Prostate gland (tissue), 2 donors: ENCODE measurements at regions not wholly inside any gene's neighbourhood (a gene's known extent, or its start where the extent isn't known, plus 50 kb on each side); places are given as distances from the start of the nearest gene placed in this dataset.

Source experiments
- DNase-seq: peaks from one replicate; pipeline ENCODE4 v3.0.0-alpha.2; 2019; ENCODE audit warnings: low spot score
- H3K27ac ChIP-seq, 2 donors: fragments of 200-600 bp; sonication (generic); 2 replicates each; pipeline ENCODE4 v1.5.1; 2017 to 2019
- H3K27me3 ChIP-seq: fragments of 200-600 bp; sonication (generic); replicated peaks from 2 replicates; pipeline ENCODE4 v1.5.1; 2019; ENCODE audit not compliant: insufficient read depth
- H3K36me3 ChIP-seq, 2 donors: fragments of 200-600 bp; sonication (generic); 1 replicate in 1 of 2; 2 replicates in 1 of 2; pipeline versions ENCODE4 v1.5.1 to v1.8.1; 2017 to 2019
- H3K4me1 ChIP-seq: fragments of 200-600 bp; sonication (generic); replicated peaks from 2 replicates; pipeline ENCODE4 v1.5.1; 2019
- H3K4me3 ChIP-seq, 2 donors: fragments of 200-600 bp; sonication (generic); 2 replicates each; pipeline ENCODE4 v1.5.1; 2017 to 2019
- H3K9me3 ChIP-seq: fragments of 200-600 bp; sonication (generic); 2 replicates; pipeline ENCODE4 v1.5.1; 2017
- CTCF ChIP-seq, 4 experiments: fragments of 200-600 bp in 2 of 4; fragments of 450-650 bp in 2 of 4; sonication (generic) in 2 of 4; IDR thresholded peaks; 1 replicate in 3 of 4; 2 replicates in 1 of 4; pipeline ENCODE4 v1.5.1; 2016 to 2019; ENCODE audit warnings: antibody characterized with exemption in 4 of 4, mild to moderate bottlenecking in 2 of 4, moderate library complexity in 2 of 4
- POLR2A ChIP-seq: fragments of 450-650 bp; IDR thresholded peaks from one replicate; pipeline ENCODE4 v1.6.1; 2016; ENCODE audit warnings: antibody characterized with exemption, mild to moderate bottlenecking
- POLR2AphosphoS5 ChIP-seq: sonication (generic); formaldehyde crosslinking; IDR thresholded peaks from one replicate; pipeline ENCODE4 v1.6.1; 2017; ENCODE audit warnings: antibody characterized with exemption
- WGBS: methylation state at CpG from one replicate; pipeline ENCODE4 v1.1.5; 2018; 5-methylcytosine and 5-hydroxymethylcytosine counted together
- intact Hi-C: fragments of 100-400 bp; cut with DNase I; formaldehyde crosslinking; loops from one replicate; pipeline ENCODE4 v1.14.2; 2022

- Histone ChIP-seq H3K4me3 (no peak overlapping the region), H3K4me1 (no peaks in the 10 kb centered on the region), H3K27ac (no peak overlapping the region), H3K36me3 (no peaks in the 10 kb centered on the region), H3K27me3 (no peaks in the 10 kb centered on the region), H3K9me3 (no peaks in the 10 kb centered on the region)
- 96% methylated on average over 8 of the region's 8 CpGs for WGBS
- DNase-seq, result no peak
- intact Hi-C loops, result no loop called here
- TF ChIP-seq POLR2AphosphoS5, result no peak
- TF ChIP-seq POLR2A, result no peak
Measured at GRCh38 chr6:15062516-15063252, 183.2 kb upstream of the JARID2 start.

DNA sequence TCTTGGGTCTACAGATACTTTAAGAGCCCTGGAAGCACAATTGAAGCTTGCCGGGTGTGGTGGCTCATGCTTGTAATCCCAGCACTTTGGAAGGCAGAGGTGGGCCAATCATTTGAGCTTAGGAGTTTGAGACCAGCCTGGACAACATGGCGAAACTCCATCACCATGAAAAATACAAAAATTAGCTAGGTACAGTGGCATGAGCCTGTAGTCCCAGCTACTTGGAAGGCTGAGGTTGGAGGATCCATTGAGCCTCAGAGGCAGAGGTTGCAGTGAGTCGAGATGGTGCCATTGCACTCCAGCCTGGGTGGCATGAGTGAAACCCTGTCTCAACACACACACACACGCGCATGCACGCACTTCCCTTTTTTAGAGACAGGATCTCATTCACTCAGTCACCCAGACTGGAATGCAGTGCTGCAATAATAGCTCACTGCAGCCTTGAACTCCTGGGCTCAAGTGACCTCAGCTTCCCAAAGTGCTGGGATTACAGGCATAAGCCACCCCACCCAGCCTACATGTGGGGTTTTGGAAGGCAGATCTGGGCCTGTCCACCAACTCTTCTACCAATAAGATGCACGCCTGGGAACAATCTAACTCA, 182.5 kb upstream of the JARID2 start:
- Histone ChIP-seq H3K27me3 (no peaks in the 10 kb centered on the region), H3K9me3 (no peaks in the 10 kb centered on the region), H3K36me3 (no peaks in the 10 kb centered on the region), H3K4me3 (no peak overlapping the region), H3K27ac (no peak overlapping the region), H3K4me1 (no peaks in the 10 kb centered on the region)
- intact Hi-C loops, result no loop called here
- 90% methylated on average over 7 of the region's 7 CpGs for WGBS
- no peak for TF ChIP-seq CTCF (IDR thresholded peaks at IDR 0.05)
- TF ChIP-seq POLR2A, result no peak
- no peak for TF ChIP-seq POLR2AphosphoS5
- DNase-seq, result no peak

- no peak for TF ChIP-seq POLR2AphosphoS5
- TF ChIP-seq POLR2A, result no peak
- no peak for TF ChIP-seq CTCF (IDR thresholded peaks at IDR 0.05)
Measured at GRCh38 chr6:15065261-15065989, 180.4 kb upstream of the JARID2 start.

DNA sequence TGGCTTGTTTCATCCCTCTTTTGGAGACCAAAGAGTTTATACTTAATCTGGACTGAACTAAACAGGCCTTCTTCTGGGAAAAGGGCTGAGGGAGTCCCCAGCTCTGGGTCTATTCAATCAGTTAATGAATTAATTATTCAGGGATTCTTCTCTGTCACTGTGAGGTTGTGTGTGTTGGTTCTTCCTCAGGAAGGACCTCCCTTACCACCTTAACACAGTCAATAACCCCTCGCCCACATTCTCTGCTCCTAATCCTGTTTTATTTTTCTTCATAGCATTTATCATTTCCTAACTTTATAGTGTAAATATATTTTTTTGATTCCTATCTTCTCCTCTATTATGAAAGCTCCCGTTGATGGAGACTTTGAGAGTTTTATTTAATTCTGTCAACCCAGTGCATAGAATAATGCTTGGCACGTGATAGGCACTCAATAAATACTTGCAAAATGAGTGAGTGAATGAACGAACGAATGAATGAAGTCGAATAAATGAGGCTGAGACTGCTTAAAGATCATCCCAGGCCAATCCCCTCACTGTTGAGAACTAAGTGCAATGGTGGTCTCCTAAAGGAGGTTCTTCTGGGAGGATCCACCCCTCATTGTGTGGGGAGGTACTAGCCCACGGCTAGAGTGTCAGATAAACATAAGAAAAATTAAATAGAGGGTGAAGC, 179.6 kb upstream of the JARID2 start:
- WGBS, result 52% methylated on average over 7 of the region's 7 CpGs
- H3K27me3 ChIP-seq, result no peaks in the 10 kb centered on the region
- H3K4me1 ChIP-seq, result no peaks in the 10 kb centered on the region
- no peak overlapping the region for H3K27ac ChIP-seq
- no peaks in the 10 kb centered on the region for H3K36me3 ChIP-seq
- H3K4me3 ChIP-seq, result no peak overlapping the region
- no peaks in the 10 kb centered on the region for H3K9me3 ChIP-seq
- TF ChIP-seq POLR2A (no peak), POLR2AphosphoS5 (no peak), CTCF (IDR thresholded peaks at IDR 0.05) (no peak)
- intact Hi-C loops, result no loop called here
- no peak for DNase-seq

More at GRCh38 chr6:15065261-15065989, 180.4 kb upstream of the JARID2 start:
- H3K4me1 ChIP-seq, result no peaks in the 10 kb centered on the region
- no peaks in the 10 kb centered on the region for H3K27me3 ChIP-seq
- intact Hi-C loops, result no loop called here
- H3K36me3 ChIP-seq, result no peaks in the 10 kb centered on the region
- H3K27ac ChIP-seq, result no peak overlapping the region
- 83% methylated on average over 4 of the region's 4 CpGs for WGBS
- no peaks in the 10 kb centered on the region for H3K9me3 ChIP-seq
- no peak overlapping the region for H3K4me3 ChIP-seq
- DNase-seq, result no peak

DNA sequence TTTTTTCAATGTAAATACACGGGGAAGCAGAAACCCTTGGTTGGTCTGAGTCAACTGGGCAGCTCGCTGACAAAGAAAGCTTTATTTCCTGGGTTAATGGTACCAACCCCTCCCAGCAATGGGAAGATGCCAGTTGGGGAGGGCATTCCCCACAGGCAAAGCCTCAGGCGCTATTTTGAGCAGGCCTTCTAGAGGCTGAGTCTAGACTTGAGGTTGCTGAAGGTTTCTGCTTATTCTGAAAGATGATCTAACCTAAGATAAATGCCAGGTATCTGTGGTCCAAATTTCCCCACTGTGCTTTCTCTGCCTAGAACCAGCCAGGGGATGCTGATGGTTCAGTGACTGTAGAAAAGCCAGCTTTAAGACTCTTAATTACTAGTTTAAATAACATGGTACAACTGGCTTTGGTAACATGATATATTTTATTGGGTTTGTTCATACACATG, 172.5 kb upstream of the JARID2 start:
- 36% methylated on average over 3 of the region's 3 CpGs for WGBS
- DNase-seq, result peak; percentile 17
- Histone ChIP-seq H3K9me3 (no peaks in the 10 kb centered on the region), H3K4me3 (no peak overlapping the region), H3K27ac (peak overlapping the region; percentile 33 to 53), H3K27me3 (no peaks in the 10 kb centered on the region), H3K4me1 (no peaks in the 10 kb centered on the region), H3K36me3 (no peaks in the 10 kb centered on the region)
- intact Hi-C loops, result no loop called here
- TF ChIP-seq CTCF (IDR thresholded peaks at IDR 0.05) (no peak), POLR2AphosphoS5 (peak; percentile 56)
